Inferior parietal cortex (tissue), 1 donor: ENCODE measurements at regions not wholly inside any gene's neighbourhood (a gene's known extent, or its start where the extent isn't known, plus 50 kb on each side); places are given as distances from the start of the nearest gene placed in this dataset.
"Not testable (repeated sequence)": the region's sequence is repeated elsewhere in the genome, so short reads cannot be mapped to it uniquely, and the experiment has no call there.

ENCODE experiments used
- DNase-seq: peaks from one replicate; pipeline ENCODE4 v3.0.0-alpha.2; 2016; ENCODE audit errors: extremely low spot score

DNA sequence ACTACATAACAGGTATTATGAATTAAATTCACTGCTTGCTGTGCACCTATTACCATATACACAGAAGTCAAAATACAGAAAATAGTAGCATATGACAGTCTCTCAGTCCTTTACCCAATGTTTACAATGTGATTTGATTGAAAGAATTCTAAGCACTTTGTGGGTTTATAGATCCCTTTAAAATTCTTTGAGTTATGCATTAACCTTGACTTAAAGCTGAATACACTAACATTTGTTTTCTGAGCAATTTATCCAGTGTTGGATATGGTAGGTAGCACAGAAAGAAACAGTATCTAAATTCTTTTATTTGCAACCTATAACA, 230.8 kb upstream of the DDI1 start:
- no peak for DNase-seq

DNA sequence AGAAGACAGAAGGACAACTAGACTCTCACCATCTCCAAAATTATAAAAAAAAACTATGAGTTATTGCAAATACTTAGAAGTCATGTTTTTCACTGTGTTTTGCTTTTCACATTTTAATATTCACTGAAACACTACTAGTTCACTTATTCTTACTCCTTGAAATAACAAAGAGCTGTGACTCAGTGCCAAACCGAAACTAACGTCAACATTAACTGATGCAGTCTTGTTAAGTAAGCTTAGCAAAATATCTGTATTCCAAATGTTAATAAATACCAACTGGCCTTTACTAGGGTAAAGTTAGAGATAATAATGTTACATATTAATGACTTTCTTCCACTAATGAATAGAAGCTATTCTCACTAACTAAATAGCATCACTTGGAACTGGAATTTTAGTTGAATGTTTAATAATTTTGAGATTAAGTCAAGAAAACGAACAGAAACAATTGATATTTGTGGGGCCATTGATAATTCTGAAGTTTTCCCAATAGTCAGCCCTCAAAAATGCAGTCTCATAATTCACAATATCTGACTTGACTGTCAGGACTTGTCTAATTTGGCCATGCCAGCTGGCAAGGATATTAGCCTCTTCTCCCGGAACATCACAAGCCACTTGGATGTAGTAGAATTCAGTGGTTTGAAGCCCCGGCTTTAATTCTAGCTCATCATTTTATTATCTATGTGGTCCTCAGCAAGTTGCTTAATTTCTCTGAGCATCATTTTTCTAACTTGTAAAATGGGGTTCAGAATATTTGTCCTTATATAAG, 230.1 kb upstream of the DDI1 start:
- DNase-seq, result no peak

- no peak for DNase-seq
Observed at GRCh38 chr11:103807806-103808205, 228.6 kb upstream of the DDI1 start.

DNA sequence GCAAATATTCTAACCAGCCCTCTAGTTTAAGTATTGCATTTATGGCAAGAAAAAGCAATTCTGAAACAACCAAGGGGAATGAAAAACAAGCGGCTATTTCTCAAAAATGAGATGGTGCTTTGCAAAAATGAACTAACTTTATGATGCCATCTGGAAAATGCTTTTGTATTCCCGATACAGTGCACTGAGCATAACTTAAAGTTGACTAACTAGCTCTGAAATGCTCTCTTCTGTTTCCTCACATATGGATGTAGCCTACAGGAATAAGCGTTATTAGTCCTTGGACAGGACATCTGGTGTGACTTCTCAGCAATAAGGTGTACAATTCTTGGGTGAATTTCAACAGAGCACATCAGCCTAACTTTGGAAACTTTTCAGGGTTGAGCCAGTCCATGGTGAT, 228.2 kb upstream of the DDI1 start:
- no peak for DNase-seq

GRCh38 chr11:103811870-103812455, 224.5 kb upstream of the DDI1 start:
- DNase-seq, result no peak

GRCh38 chr11:103812680-103813079, 223.8 kb upstream of the DDI1 start:
- DNase-seq, result no peak

DNA sequence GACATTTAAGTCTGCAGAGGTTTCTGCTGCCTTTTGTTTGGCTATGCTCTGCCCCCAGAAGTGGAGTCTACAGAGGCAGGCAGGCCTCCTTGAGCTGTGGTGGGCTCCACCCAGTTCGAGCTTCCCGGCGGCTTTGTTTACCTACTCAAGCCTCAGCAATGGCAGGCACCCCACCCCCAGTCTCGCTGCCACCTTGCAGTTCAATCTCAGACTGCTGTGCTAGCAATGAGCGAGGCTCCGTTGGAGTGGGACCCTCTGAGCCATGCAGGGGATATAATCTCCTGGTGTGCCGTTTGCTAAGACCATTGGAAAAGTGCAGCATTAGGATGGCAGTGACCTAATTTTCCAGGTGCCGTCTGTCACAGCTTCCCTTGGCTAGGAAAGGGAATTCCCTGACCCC, 216.1 kb upstream of the DDI1 start:
- DNase-seq, result not testable (repeated sequence)

DNA sequence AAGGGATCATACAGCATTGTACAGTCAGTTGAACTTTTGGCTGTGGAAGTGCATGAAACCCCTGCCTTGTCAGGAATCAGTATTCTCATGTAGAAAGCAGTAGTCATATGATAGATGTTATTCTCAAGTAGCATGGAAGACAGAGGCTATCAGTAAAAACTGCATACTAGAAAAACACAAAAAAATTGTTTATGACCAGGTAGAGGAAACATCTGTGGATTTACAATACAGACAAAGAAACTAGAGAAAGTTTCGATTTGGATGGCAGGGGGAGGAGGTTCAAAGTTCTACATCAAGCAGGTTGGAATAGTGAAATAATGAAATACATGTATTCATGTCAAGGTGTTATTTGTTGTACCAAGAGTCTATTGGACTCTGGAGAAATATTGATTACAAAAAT, 212.3 kb upstream of the DDI1 start:
- DNase-seq, result no peak

DNA sequence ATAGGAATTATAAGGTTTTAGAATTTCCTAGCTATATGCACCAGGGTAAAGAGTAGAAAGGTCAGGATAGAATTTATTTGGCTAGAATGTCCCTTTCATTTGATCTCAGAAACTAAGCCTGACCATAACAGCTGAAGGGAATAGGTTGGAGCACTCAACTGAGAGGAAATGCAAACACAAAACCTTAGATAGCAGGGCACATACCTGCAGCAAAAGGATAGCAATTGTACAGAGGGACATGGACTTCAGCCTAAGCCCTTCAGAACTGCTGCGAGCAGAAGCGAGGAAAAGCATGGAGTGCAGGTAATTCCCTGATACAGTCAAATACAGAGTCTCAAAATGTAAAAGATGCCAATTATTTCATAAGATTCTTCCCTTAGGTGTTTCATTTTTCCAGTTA, 211.0 kb upstream of the DDI1 start:
- no peak for DNase-seq

GRCh38 chr11:103826856-103827255, 209.6 kb upstream of the DDI1 start:
- DNase-seq, result no peak

DNA sequence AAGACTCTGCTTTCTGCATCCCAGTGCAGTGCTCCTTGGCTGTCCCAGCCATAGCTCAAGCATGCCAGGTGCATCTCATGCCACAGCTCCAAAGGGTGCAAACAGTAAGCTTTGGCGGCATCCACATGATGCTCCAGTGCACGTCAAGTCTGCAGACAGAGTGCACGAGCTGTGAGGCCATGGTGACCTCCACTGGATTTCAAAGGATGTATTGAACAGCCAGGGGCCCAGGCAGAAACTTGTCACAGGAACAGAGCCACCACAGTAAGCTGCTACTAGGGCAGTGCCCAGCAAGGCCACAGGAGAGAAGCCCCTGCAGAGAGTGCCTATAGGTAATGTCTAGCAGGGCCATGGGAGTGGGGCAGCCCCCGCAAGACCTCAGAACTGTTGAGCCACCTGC, 206.8 kb upstream of the DDI1 start:
- no peak for DNase-seq

GRCh38 chr11:103830205-103830604, 206.2 kb upstream of the DDI1 start:
- DNase-seq, result no peak

DNA sequence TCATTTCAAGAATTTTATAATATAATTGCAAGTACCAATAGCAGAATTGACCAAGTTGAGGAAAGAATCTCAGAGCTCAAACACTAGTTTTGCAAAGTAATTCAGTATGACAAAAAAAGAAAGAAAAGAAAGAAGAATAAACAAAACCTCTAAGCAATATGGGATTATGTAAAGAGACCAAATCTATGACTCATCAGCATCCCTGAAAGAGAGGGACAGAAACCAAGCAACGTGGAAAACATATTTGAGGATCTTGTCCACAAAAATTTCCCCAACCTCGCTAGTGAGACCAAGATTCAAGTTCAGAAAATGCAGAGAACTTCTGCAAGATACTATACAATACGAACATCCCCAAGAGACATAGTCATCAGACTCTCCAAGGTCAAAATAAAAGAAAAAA, 203.7 kb upstream of the DDI1 start:
- DNase-seq, result no peak

DNA sequence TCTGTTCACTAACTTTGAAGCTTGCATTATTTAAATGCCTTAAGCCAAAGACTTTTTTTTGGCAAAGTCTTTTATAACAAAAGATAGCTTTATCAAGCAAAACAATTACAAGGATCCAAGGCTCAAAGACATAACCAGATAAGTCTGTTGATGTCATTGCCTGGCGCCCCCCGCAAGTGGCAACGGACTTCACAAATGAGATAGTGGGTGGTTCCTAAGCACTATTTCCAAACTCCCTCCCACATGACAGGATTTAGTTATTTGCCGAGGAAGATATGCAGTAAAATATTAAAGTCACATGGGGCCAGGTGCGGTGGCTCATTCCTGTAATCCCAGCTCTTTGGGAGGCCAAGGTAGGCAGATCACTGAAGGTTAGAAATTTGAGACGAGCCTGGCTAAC, 194.2 kb upstream of the DDI1 start:
- DNase-seq, result no peak

- no peak for DNase-seq
Observed at GRCh38 chr11:103842795-103843194, 193.6 kb upstream of the DDI1 start.

DNA sequence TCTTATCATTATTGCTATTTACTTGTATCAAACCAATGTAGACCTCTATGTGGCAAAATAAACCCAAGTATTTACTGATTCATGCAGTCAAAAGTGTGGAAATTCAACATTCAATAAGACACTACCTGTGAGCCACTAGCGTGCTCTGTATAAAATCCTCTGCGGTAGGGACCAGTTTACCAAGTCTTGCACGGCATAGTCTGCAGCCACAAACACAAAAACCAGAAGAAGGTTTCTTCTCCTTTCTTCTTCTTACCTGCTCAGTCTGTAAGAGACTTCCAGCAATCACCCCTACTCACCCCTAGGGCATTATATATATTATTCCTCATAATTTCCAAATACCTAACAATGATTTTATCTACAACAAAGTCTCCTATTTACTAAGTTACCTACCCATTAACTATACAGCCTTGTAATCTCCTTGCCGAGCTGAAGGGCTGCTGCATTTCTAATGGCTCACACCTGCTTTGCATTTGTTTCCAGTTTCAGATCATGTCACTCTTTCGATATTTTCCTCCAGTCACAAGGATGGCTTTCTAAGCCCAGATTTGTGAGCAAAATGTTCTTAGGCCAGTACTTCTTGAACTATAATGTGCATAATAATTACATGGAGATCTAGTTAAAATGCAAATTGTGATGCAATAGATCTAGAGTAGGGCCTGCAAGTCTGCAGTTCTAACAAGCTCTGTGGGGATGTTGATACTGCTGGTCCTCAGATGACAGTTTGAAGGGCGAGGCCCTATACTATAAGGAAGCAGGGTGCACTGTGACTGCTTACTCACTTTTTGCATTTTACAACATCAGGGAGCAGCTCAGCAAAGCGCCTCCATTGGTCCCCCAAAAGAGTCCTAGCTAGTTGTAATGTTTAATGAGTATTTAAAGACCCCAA, 191.9 kb upstream of the DDI1 start:
- DNase-seq, result no peak

- DNase-seq, result no peak
Observed at GRCh38 chr11:103845331-103845730, 191.1 kb upstream of the DDI1 start.

DNA sequence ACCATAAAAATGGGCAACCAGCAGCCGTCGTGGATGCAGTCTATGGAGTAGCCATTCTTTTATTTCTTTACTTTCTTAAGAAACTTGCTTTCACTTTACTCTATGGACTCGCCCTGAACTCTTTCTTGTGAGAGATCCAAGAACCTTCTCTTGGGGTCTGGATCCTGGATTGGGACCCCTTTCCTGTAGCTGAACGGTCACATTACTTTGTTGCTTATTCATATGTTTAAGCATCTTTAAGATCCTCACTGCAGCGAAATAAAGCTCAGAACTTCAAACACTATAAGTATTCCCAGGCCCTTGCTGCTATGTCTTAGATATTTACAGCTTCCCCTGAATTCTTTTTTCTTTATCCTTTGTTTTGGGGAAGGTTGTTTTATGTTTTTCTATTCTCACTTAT, 187.8 kb upstream of the DDI1 start:
- DNase-seq, result no peak

DNA sequence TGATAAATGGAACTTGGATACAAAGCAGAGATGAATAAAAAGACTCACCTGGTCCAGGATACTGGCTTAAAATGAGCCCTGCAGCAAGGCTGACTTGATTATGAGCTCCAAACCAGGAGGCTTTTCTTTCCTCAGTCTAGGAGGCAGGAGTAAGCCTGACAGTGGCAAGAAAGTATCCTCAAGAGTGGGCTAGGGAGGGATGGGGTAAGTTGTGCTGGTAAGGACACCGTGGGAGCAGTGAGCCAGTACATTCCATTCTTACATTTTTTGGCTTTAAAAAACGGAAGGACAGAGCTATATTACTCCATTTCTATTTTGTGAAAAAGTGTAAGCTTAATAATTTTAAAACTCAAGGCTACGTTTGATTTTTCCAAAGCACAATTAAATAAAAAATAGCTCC, 187.1 kb upstream of the DDI1 start:
- DNase-seq, result no peak

DNA sequence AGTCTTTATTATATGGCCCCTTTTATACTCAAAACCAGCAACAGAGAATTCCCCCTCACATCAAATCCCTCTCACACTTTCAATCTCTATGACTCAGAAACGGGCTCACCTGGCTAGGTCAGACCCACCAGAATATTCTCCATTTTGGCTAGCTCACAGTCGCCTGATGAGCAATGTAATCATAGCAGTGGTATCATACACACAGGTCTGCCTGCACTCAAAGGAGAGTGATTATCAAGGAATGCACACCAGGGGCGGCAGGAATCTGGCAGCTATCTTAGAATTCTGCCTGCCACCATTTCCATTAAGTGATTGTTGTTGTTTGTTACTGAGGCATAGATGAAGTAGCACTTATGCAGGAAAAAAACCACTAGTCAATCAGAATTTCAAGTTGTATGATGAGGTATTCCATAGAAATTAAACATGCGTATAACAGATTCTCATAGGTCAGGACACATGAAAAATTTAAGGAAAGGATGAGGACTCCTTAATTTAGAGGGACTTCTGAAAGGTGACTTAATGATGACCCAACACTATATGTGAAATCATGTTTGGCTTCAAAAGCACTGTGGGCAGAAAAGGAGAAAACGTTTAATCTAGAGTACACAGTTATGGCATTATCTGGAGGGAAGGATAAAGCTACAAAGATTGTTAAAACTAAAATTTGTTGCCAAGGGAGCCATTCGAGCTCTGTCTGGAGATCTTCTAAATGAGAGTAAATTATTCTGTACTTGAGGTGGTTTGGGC, 185.8 kb upstream of the DDI1 start:
- DNase-seq, result no peak

DNA sequence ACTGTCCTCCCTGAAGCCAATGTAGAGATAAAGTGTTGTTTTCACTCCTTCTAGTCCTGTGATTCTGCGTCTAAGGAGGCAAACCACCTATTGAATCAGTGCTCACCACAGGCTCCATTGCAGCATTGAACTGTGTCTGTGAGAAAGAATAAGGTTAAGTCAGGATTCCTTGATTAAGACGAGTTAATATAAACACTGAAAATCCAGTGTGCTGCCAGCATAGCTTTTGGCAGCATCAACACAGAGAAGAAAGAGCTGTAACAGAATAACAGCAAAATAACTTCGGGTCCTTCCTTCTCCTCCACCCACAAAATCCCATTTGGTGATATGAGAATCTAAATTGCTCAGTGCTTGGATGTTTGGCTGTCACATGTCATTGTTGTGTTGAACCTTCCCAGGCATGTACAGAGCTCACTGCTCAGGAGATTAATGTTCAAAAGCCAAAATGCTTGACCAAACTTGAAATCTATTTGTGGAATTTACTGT, 185.2 kb upstream of the DDI1 start:
- no peak for DNase-seq
